G401 (cell line): ENCODE measurements at regions not wholly inside any gene's neighbourhood (a gene's known extent, or its start where the extent isn't known, plus 50 kb on each side); places are given as distances from the start of the nearest gene placed in this dataset.

Experiments used
- DNase-seq: peaks from one replicate; pipeline ENCODE4 v3.0.0-alpha.2; 2015; ENCODE audit warnings: low spot score
- in situ Hi-C: cut with HindIII; loops from 2 replicates; pipeline ENCODE4 v1.10.0; 2016; ENCODE audit warnings: low sequenced_read_pairs, mixed read lengths

- no peak for DNase-seq
Measured at GRCh38 chr5:160923936-160924710, 72.1 kb upstream of the ATP10B start.

GRCh38 chr5:160923411-160923810 is 71.4 kb upstream of the ATP10B start:
- in situ Hi-C loops = no loop called here
- no peak for DNase-seq

More at GRCh38 chr5:160923936-160924710, 72.1 kb upstream of the ATP10B start:
- in situ Hi-C loops = no loop called here

- in situ Hi-C loops = no loop called here
Measured at GRCh38 chr5:160922311-160922710, 70.3 kb upstream of the ATP10B start.

GRCh38 chr5:160921423-160922285 is 69.6 kb upstream of the ATP10B start:
- in situ Hi-C loops = no loop called here

More at GRCh38 chr5:160922311-160922710, 70.3 kb upstream of the ATP10B start:
- no peak for DNase-seq

GRCh38 chr5:160919626-160920025 is 67.6 kb upstream of the ATP10B start:
- in situ Hi-C loops = no loop called here

More at GRCh38 chr5:160921423-160922285, 69.6 kb upstream of the ATP10B start:
- no peak for DNase-seq

GRCh38 chr5:160918386-160918785 is 66.4 kb upstream of the ATP10B start:
- DNase-seq = no peak
- in situ Hi-C loops = no loop called here

More at GRCh38 chr5:160919626-160920025, 67.6 kb upstream of the ATP10B start:
- DNase-seq = peak; percentile 92

GRCh38 chr5:160906090-160906489 is 54.1 kb upstream of the ATP10B start:
- in situ Hi-C loops = no loop called here

GRCh38 chr5:160905285-160905684 is 53.3 kb upstream of the ATP10B start:
- no peak for DNase-seq
- in situ Hi-C loops = no loop called here

More at GRCh38 chr5:160906090-160906489, 54.1 kb upstream of the ATP10B start:
- DNase-seq = no peak

GRCh38 chr5:160904591-160904990 is 52.6 kb upstream of the ATP10B start:
- in situ Hi-C loops = no loop called here

GRCh38 chr5:160903551-160903950 is 51.5 kb upstream of the ATP10B start:
- DNase-seq = peak; percentile 46
- in situ Hi-C loops = no loop called here

More at GRCh38 chr5:160904591-160904990, 52.6 kb upstream of the ATP10B start:
- no peak for DNase-seq

- in situ Hi-C loops = no loop called here
- DNase-seq = peak; percentile 36
Measured at GRCh38 chr5:160903076-160903475, 51.1 kb upstream of the ATP10B start.
